PFSK-1 (cell line): ENCODE measurements at regions not wholly inside any gene's neighbourhood (a gene's known extent, or its start where the extent isn't known, plus 50 kb on each side); places are given as distances from the start of the nearest gene placed in this dataset.

Experiments
- REST ChIP-seq, 2 experiments: IDR thresholded peaks; 2 replicates each; pipeline versions ENCODE4 v1.6.1 to v1.8.0; 2011 to 2012; ENCODE audit warnings: low read depth in 2 of 2, low read length in 2 of 2, control low read depth in 1 of 2, inconsistent platforms in 1 of 2, mild to moderate bottlenecking in 1 of 2, moderate library complexity in 1 of 2; ENCODE audit not compliant: insufficient read depth in 1 of 2
- TAF1 ChIP-seq: IDR thresholded peaks from 2 replicates; pipeline ENCODE4 v1.6.1; 2012; ENCODE audit warnings: low read length, control low read depth, borderline replicate concordance; ENCODE audit not compliant: insufficient read depth

GRCh38 chr18:5073026-5073944 lies 123.8 kb downstream of the AKAIN1 start:
- no peak for TF ChIP-seq TAF1
- TF ChIP-seq REST (IDR thresholded peaks at IDR 0.05; ENCODE audit: insufficient read depth in 1 of 2, low read depth in 2 of 2, low read length in 2 of 2), result no peak
